ENCODE measurements at regions not wholly inside any gene's neighbourhood (a gene's known extent, or its start where the extent isn't known, plus 50 kb on each side); places are given as distances from the start of the nearest gene placed in this dataset.

DNA sequence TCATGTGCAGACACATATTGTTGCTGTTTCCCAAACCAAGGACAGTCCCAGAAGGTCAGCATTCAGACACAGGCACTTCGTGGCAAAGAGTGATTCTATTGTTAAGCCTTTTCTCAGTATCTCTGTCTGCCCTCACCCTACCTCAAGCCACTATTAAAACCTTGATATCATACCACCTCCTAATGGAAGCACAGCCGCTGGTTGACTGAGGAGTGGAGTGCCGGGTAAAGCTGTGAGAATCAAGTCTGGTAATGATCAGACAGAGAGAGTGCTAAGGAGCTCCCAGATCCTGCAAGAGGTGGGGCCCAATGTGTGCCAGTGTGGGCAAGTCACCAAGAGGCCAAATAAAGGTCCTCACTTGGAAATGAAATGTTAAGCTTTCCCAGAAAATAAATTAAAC lies 819.5 kb downstream of the BCL11A start:
- no peak for TF ChIP-seq SREBF2 (IDR thresholded peaks at IDR 0.05; ENCODE audit: low read length)
- TF ChIP-seq POLR2AphosphoS5 (IDR thresholded peaks at IDR 0.05; ENCODE audit: low read length): no peak
- TF ChIP-seq, protein P1, sequence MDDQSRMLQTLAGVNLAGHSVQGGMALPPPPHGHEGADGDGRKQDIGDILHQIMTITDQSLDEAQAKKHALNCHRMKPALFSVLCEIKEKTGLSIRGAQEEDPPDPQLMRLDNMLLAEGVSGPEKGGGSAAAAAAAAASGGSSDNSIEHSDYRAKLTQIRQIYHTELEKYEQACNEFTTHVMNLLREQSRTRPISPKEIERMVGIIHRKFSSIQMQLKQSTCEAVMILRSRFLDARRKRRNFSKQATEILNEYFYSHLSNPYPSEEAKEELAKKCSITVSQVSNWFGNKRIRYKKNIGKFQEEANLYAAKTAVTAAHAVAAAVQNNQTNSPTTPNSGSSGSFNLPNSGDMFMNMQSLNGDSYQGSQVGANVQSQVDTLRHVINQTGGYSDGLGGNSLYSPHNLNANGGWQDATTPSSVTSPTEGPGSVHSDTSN (IDR thresholded peaks at IDR 0.05; ENCODE audit: insufficient replicate concordance, low read depth, low read length): no peak
- TF ChIP-seq, protein P2, sequence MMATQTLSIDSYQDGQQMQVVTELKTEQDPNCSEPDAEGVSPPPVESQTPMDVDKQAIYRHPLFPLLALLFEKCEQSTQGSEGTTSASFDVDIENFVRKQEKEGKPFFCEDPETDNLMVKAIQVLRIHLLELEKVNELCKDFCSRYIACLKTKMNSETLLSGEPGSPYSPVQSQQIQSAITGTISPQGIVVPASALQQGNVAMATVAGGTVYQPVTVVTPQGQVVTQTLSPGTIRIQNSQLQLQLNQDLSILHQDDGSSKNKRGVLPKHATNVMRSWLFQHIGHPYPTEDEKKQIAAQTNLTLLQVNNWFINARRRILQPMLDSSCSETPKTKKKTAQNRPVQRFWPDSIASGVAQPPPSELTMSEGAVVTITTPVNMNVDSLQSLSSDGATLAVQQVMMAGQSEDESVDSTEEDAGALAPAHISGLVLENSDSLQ (IDR thresholded peaks at IDR 0.05): no peak
- no peak for TF ChIP-seq POLR2A (IDR thresholded peaks at IDR 0.05; ENCODE audit: low read depth, low read length)
- TF ChIP-seq, protein P3, sequence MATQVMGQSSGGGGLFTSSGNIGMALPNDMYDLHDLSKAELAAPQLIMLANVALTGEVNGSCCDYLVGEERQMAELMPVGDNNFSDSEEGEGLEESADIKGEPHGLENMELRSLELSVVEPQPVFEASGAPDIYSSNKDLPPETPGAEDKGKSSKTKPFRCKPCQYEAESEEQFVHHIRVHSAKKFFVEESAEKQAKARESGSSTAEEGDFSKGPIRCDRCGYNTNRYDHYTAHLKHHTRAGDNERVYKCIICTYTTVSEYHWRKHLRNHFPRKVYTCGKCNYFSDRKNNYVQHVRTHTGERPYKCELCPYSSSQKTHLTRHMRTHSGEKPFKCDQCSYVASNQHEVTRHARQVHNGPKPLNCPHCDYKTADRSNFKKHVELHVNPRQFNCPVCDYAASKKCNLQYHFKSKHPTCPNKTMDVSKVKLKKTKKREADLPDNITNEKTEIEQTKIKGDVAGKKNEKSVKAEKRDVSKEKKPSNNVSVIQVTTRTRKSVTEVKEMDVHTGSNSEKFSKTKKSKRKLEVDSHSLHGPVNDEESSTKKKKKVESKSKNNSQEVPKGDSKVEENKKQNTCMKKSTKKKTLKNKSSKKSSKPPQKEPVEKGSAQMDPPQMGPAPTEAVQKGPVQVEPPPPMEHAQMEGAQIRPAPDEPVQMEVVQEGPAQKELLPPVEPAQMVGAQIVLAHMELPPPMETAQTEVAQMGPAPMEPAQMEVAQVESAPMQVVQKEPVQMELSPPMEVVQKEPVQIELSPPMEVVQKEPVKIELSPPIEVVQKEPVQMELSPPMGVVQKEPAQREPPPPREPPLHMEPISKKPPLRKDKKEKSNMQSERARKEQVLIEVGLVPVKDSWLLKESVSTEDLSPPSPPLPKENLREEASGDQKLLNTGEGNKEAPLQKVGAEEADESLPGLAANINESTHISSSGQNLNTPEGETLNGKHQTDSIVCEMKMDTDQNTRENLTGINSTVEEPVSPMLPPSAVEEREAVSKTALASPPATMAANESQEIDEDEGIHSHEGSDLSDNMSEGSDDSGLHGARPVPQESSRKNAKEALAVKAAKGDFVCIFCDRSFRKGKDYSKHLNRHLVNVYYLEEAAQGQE (IDR thresholded peaks at IDR 0.05; ENCODE audit: low read depth, low read length): no peak
- TF ChIP-seq, protein P4, sequence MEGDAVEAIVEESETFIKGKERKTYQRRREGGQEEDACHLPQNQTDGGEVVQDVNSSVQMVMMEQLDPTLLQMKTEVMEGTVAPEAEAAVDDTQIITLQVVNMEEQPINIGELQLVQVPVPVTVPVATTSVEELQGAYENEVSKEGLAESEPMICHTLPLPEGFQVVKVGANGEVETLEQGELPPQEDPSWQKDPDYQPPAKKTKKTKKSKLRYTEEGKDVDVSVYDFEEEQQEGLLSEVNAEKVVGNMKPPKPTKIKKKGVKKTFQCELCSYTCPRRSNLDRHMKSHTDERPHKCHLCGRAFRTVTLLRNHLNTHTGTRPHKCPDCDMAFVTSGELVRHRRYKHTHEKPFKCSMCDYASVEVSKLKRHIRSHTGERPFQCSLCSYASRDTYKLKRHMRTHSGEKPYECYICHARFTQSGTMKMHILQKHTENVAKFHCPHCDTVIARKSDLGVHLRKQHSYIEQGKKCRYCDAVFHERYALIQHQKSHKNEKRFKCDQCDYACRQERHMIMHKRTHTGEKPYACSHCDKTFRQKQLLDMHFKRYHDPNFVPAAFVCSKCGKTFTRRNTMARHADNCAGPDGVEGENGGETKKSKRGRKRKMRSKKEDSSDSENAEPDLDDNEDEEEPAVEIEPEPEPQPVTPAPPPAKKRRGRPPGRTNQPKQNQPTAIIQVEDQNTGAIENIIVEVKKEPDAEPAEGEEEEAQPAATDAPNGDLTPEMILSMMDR (IDR thresholded peaks at IDR 0.05 in 2 of 3, conservative IDR thresholded peaks at IDR 0.05 in 1 of 3; ENCODE audit: control insufficient read depth in 2 of 3, extremely low read depth in 1 of 3, insufficient read depth in 1 of 3, low read depth in 3 of 3, low read length in 3 of 3): no peak
- no peak for TF ChIP-seq FOS (IDR thresholded peaks at IDR 0.05; ENCODE audit: borderline replicate concordance, extremely low read depth, insufficient read length)

All from GM12878 (cell line).